SIG-M5 treated with dmso at 0.1 percent for 504 hours (cell line): ENCODE measurements at regions not wholly inside any gene's neighbourhood (a gene's known extent, or its start where the extent isn't known, plus 50 kb on each side); places are given as distances from the start of the nearest gene placed in this dataset.
"Not testable (repeated sequence)": the region's sequence is repeated elsewhere in the genome, so short reads cannot be mapped to it uniquely, and the experiment has no call there.

Source experiments
- DNase-seq: peaks from one replicate; lab custom pipeline; 2025; ENCODE audit not compliant: unreplicated experiment; lab: John Stamatoyannopoulos, UW

DNA sequence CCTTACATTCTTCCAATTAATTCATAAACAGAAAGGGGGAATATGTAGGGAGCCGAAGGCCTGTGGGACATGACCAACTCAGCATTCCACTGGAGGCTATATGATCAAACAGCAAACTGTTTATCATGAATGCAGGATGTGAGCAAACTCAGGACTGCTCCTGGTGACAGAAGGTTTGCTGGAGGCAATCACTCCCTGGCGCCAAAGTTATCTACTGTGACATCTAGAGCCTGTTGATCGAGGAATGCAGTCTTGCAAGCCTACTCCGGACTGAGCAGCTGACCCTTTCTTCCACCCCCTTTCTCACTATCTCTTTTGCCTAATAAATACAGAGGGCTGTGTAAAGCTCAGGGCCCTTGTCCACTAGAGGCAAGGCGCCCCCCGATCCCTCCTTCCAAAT is 122.0 kb upstream of the ZCCHC13 start:
- peak; percentile 7 for DNase-seq

GRCh38 chrX:74180716-74181115 is 123.3 kb upstream of the ZCCHC13 start:
- DNase-seq, result no peak

DNA sequence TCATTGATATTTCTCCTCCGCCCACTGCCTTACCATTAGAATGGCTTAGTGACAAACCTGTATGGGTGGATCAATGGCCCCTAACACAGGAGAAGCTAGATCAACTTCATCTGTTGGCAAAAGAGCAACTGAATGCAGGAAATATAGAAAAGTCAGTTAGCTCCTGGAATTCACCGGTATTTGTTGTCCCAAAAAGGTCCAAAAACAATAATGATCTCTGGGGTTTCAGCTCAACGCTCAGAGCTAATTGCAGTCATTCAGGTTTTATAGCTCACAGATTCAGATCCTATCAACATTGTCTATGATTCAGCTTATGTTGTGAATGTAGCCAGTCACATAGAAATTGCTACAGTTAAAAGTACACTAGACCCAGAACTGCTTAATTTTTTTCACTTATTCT is 124.0 kb upstream of the ZCCHC13 start:
- DNase-seq, result no peak

DNA sequence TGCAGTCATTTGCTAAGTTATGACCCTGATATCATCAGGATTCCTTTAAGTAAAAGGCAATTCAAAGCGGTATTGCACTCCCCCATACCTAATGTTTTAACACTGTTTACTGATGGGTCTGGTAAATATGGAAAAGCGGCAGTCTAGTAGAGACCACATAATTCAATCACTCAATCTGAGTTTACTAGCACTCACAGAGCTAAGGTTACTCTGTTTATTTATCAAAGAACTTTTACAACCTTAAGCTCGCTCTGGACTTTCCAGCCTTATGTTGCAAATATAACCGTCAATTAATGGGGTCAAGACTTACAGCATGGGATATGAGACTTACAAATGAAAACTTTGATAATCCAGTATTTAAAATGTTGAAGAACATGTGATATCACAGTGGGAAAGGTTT is 124.5 kb upstream of the ZCCHC13 start:
- DNase-seq, result no peak

GRCh38 chrX:74179071-74179470 is 124.9 kb upstream of the ZCCHC13 start:
- no peak for DNase-seq

DNA sequence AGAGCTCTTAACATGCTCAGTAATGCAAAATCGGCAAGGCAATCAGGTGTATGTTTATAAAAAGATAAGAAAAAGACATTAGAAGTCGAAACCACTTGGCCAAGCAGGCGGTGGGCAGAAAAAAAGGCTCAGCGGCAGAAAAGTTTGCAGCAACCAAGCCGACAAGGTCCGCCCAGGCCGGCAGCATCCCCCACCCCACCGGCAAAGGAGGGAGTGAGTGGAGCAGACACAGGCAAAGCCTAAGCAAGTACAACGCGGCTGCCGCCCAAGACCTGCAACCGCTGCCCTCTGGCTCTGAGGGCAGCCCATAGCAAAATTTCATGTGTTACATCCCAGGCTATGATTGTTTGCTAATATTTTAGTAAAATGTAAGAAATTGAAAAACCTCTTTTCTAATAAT is 125.4 kb upstream of the ZCCHC13 start:
- no peak for DNase-seq

DNA sequence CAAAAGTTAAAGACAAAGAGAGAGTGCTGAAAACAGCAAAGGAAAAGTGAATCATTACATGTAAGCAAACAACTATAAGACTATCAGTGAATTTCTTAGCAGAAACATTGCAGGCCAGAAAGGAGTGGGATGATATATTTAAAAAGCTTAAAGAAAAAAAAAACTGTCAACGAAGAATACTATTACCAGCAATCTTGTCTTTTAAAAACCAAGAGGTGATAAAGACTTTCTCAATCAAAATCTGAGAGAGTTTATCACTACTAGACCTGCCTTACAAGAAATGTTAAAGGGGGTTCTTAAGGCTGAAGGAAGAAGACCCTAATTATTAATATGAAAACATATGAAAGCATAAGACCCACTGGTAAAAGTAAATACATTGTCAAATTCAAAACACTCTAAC is 132.5 kb upstream of the ZCCHC13 start:
- DNase-seq, result no peak

DNA sequence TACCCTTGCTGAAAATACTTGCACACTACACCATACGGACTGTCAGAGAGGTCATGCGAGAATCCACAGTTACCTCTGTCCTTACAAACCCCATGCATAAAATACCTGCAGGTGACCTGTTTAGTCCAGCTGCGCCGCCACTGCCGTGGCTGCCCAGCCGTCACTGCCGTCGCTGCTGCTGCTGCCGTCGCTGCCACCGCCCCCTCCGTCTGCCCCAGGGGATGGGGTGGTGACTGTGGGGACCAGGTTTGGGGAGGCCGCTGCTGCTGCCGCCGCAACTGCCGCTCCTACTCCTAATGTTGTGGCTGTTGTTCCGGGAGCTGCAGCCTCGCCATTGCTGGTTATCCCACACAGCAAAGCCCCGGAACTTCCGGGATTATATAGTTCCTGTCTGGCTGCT is 141.8 kb upstream of the ZCCHC13 start:
- DNase-seq, result no peak

GRCh38 chrX:74160816-74161215 is 143.2 kb upstream of the ZCCHC13 start:
- no peak for DNase-seq

DNA sequence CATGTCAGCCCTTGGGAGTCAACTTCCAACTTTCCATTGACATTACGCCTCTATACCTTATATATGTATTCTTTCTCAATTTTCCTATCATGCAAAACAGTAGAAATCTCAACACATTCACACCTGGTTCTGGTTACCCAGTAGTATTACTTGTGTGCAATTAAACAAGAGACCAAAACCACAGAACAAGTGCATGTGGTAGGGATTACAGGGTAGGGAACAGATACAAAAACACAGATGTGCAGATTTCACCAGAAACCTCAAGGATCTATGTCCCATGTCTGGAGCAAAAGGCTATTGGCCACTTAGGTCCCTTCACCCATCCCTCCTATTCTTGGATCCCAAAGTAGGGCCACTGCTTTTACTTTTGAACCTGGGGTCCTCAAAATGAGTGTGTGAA is 143.6 kb upstream of the ZCCHC13 start:
- DNase-seq, result no peak

DNA sequence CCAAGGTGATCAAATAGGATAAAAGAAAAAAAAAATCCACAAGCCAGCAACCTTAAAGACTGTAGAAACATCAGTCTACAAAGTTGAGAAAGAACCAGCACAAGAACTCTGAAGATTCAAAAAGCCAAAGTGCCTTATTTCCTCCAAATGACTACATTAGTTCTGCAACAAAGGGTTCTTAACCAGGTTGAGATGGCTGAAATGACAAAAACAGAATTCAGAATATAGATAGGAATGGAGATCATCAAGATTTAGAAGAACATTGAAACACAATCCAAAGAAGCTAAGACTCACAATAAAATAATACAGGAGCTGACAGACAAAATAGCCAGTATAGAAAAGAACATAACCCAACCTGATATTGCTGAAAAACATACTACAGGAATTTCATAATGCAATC is 156.5 kb upstream of the ZCCHC13 start:
- DNase-seq, result no peak

GRCh38 chrX:74138943-74139342 is 165.0 kb upstream of the ZCCHC13 start:
- DNase-seq, result no peak

DNA sequence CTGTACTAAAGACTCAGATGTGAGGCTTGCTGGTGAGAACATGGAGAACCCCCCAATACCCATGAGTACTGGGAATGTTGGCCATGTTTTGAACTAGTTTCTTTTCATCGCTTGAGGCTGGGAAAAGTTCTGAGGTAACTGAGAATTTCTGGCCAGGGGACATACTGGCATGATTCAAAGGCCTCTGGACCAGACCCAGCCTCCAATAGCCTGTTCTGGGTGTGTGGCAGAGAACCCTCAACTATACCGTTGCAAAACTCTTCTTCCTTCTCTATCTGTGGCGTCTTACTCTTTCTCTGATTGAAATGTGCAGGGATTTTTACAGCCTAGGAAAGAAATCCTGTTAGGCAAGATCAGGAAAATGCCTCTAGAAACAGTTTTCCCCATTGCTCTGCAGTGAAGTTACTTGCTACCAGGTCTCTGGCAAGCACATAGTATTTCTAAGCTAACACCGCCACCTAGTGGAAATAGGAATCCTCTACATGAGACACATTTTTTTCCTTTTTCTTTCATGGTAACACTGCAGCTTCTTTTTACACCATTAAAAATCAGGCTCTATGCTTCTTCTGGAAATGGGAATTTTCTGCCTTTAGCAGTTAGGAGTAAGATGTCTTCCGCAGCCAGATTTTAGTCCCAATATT is 170.7 kb upstream of the ZCCHC13 start:
- peak; percentile 66 for DNase-seq

DNA sequence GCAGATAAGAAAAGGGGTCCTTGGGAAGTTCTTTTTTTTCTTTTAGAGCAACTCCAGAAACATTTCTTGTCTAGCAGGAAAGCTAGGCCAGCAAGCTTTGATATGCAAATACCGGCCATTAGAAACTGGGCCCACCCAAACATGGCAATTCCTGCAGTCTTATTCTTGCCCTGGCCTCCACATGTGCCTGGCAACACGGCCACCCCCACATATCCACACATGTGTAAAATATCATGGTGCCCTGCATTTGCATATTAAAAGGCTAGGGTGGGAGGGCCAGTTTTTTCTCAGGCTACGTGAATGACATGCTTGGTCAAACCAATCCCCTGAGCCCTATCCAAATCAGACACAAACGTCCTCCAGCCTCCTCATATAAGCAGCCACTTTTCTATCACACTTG is 171.7 kb upstream of the ZCCHC13 start:
- DNase-seq, result no peak

- DNase-seq, result peak; percentile 48
Observed at GRCh38 chrX:74119016-74119910, 184.7 kb upstream of the ZCCHC13 start.

GRCh38 chrX:74117962-74118902 is 185.7 kb upstream of the ZCCHC13 start:
- peak; percentile 9 for DNase-seq

- DNase-seq, result no peak
Observed at GRCh38 chrX:74111245-74111644, 192.7 kb upstream of the ZCCHC13 start.

GRCh38 chrX:74107666-74108065 is 196.3 kb upstream of the ZCCHC13 start:
- DNase-seq, result no peak

- no peak for DNase-seq
Observed at GRCh38 chrX:74104356-74105015, 199.5 kb upstream of the ZCCHC13 start.

DNA sequence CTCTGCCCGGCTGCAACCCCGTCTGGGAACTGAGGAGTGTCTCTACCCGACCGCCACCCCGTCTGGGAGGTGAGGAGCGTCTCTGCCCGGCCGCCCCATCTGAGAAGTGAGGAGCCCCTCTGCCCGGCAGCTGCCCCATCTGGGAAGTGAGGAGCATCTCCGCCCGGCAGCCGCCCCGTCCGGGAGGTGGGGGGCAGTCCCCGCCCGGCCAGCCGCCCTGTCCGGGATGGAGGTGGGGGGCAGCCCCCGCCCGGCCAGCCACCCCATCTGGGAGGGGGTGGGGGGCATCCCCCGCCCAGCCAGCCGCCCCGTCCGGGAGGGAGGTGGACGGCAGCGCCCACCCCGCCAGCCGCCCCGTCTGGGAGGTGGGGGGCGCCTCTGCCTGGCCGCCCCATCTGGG is 205.6 kb upstream of the ZCCHC13 start:
- not testable (repeated sequence) for DNase-seq

DNA sequence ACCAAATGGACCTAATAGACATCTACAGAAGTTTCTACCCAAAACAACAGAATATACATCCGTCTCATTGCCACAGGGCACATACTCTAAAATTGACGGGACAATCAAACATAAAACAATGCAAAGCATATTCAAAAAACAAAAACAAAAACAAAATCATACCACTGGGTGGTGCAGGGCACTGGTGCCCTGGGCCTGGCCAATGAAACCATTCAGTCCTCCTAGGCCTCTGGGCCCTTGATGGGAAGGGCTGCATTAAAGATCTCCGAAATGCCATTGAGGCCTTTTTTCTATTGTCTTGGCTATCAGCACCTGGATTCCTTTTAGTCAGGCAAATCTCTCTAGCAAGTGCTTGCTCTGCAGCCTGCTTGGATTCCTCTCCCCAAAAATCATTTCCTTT is 213.9 kb upstream of the ZCCHC13 start:
- DNase-seq, result no peak
